ENCODE measurements at regions not wholly inside any gene's neighbourhood (a gene's known extent, or its start where the extent isn't known, plus 50 kb on each side); places are given as distances from the start of the nearest gene placed in this dataset.
A peak's percentile ranks its signal among the peaks of the same experiment; 100 is the strongest.

DNA sequence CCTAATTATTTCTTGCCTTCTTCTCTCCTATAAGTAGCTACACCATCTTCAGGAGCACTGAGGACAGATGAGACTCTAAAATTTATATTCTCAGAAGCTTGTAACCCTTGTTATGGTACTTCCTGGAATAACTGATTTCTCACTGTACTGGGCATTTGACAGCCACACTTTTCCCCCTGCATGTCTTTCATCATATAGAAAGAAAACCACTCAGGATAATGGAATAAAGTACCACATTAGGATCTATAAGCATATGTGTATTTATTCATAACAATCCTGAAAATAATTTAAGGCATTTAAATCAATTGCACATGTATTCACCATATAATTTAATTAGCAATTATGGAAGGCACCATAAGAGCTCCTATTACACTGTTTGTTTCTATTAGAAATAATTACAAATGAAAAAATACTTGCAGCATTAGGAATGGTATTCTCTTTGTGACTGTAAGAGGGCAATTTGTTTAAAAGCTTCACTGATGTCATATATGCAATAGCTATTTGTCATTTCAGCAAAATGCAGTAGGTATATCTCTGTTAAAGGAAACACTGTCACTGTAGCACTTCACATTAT is 216.9 kb upstream of the FSHR start:
- in situ Hi-C loops (cut with MboI; ENCODE audit: low pct_unique_long_range_greater_than_20kb in 2 of 9, low sequenced_read_pairs in 9 of 9, unreplicated experiment in 9 of 9) = no loop called here
- H3K4me3 ChIP-seq = no peak overlapping the region
- ATAC-seq (replicated peaks in 6 of 8) = peak in 4 of 8 experiments; percentile 42 to 88 (median 86)
- H3K27ac ChIP-seq = no peak overlapping the region
- peaks cover 0 to 6% of the 10 kb centered on the region in 2 donors for H3K4me1 ChIP-seq (replicated peaks in 1 of 2)

DNA sequence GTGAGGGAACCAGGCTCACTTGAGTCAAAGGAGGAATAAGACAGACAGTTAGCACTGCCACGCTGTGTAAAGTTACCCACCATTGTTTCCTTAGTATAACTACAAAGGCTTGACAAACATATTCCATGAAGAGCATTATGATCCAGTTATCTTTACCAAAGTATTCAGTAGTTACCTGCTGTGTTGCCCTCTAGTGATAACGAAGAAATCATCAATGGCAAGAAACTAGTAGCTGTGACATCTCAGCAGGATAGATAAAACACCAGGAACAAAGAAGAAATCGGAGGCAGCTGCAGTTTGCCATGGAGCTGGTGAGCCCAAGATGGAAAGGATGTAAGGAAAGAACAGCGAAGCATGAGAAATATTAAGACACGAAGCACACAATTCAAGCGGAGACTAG is 215.3 kb upstream of the FSHR start:
- Histone ChIP-seq H3K4me3 (no peak overlapping the region), H3K4me1 (replicated peaks in 1 of 2) (peaks cover 0 to 6% of the 10 kb centered on the region in 2 donors), H3K27ac (no peak overlapping the region)
- no peak for ATAC-seq (replicated peaks in 6 of 8)
- in situ Hi-C loops (cut with MboI; ENCODE audit: low pct_unique_long_range_greater_than_20kb in 2 of 9, low sequenced_read_pairs in 9 of 9, unreplicated experiment in 9 of 9) = no loop called here
- 0 to 81% (median 60%) methylated on average over 2 to 6 of the region's 6 CpGs; no CpG with 5 or more reads in 1 of the 10 experiments for WGBS, 10 experiments

DNA sequence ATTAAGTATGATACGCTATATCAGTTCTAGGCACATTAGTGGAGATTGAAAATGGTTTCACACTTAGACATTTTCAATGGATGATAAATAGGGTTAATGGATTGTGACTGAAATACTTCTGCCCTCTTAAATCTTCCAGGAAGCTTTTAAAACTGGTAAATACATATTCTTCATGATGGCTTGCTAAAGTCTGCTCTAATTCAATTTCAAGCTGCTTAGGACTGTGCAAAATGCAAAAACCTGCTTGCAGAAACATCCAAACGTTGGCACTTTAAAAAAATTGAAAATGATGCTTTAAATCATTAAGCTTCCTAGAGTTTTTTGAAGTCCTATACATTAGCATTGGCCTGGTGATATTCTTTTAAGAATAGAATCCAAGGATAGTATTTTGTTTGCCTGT is 214.8 kb upstream of the FSHR start:
- 0 to 80% (median 46%) methylated on average over 1 to 2 of the region's 2 CpGs; no CpG with 5 or more reads in 2 of the 10 experiments for WGBS, 10 experiments
- ATAC-seq (replicated peaks in 6 of 8) = peak in 4 of 8 experiments; percentile 29 to 54 (median 34)
- no peak overlapping the region for H3K27ac ChIP-seq
- in situ Hi-C loops (cut with MboI; ENCODE audit: low pct_unique_long_range_greater_than_20kb in 2 of 9, low sequenced_read_pairs in 9 of 9, unreplicated experiment in 9 of 9) = no loop called here
- H3K4me1 ChIP-seq (replicated peaks in 1 of 2) = peaks cover 0 to 6% of the 10 kb centered on the region in 2 donors
- no peak overlapping the region for H3K4me3 ChIP-seq

DNA sequence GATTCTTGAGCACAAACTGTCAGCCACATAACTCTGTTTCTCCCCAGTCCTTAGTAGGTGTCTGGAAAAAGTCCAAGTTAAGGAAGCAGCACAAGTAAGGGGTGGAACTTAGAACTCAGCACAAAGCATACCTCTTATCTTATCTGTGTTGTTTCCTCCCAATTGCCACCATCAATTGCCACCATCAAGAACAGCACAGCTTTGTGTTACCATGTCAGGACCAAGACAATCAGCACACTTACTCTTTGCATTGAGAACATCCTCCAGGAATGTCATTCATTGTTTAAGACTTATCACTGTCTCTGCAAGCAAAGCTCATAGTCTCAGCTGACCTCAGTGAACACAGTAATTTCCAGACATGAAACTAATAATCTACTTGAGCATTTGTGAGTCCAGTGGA is 212.7 kb upstream of the FSHR start:
- in situ Hi-C loops (cut with MboI; ENCODE audit: low pct_unique_long_range_greater_than_20kb in 2 of 9, low sequenced_read_pairs in 9 of 9, unreplicated experiment in 9 of 9) = no loop called here

DNA sequence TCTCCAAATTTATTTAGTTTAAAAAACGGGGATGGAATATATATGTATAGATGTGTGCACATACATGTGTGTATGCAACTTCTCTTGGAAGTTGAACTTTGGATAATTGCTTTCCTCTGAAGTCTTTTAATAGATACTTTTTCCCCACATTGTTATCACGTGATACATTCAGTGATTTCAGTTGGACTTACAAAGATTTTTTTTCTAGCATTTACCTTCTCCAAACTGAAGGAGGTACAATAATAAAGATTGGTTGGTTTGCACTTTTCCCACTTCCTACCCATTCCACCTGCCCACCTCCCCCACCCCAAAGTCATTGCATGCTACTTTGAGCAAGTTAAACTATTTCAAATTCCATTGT is 206.1 kb upstream of the FSHR start:
- in situ Hi-C loops (cut with MboI; ENCODE audit: low pct_unique_long_range_greater_than_20kb in 2 of 9, low sequenced_read_pairs in 9 of 9, unreplicated experiment in 9 of 9) = no loop called here
- Histone ChIP-seq H3K4me1 (replicated peaks in 1 of 2) (peaks cover 0 to 4% of the 10 kb centered on the region in 2 donors), H3K27ac (no peak overlapping the region), H3K4me3 (no peak overlapping the region)
- 0 to 67% (median 23%) methylated on average over 1 to 2 of the region's 2 CpGs for WGBS, 10 experiments
- no peak for ATAC-seq (replicated peaks in 6 of 8)

More for the DNA sequence above, 212.7 kb upstream of the FSHR start:
- H3K4me3 ChIP-seq = no peak overlapping the region
- H3K27ac ChIP-seq = no peak overlapping the region
- no peak for ATAC-seq (replicated peaks in 6 of 8)
- peaks cover 0 to 6% of the 10 kb centered on the region in 2 donors for H3K4me1 ChIP-seq (replicated peaks in 1 of 2)

DNA sequence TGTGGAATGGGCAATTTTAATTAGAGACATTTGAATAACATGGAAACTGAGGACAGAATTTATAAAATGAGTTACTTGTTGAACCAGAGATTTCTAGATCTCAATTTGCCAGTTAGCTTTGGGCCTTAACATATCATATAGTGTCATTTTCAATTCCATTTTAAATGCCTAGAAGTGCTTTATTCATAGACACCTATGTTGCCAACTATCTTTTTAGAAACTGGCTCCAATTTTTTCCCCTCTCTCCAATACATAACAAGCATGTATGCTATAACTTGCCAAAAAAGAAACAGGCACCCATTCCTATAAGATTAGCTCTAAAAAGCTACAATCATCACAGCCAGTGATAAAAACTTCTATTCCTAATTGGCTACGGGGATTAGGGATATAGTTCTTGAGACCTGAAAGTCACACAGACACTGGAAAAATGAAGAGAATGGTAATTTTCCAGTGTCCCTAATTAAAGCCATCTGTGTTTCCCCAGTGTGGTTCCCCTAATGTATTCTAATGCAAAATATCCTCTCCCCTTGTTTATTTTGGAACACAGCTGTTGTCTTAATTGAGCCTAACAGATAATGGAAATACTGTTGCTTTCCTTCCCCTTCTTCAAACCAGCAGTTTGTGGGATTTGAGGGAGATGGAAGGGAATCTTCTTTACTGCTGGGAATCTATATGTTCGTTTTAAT is 205.5 kb upstream of the FSHR start:
- Histone ChIP-seq H3K27ac (no peak overlapping the region), H3K4me1 (replicated peaks in 1 of 2) (peaks cover 0 to 4% of the 10 kb centered on the region in 2 donors), H3K4me3 (no peak overlapping the region)
- no peak for ATAC-seq (replicated peaks in 6 of 8)
- in situ Hi-C loops (cut with MboI; ENCODE audit: low pct_unique_long_range_greater_than_20kb in 2 of 9, low sequenced_read_pairs in 9 of 9, unreplicated experiment in 9 of 9) = no loop called here
- WGBS, 10 experiments = 0 to 60% (median 11%) methylated on average over 1 to 2 of the region's 2 CpGs; no CpG with 5 or more reads in 1 of the 10 experiments

DNA sequence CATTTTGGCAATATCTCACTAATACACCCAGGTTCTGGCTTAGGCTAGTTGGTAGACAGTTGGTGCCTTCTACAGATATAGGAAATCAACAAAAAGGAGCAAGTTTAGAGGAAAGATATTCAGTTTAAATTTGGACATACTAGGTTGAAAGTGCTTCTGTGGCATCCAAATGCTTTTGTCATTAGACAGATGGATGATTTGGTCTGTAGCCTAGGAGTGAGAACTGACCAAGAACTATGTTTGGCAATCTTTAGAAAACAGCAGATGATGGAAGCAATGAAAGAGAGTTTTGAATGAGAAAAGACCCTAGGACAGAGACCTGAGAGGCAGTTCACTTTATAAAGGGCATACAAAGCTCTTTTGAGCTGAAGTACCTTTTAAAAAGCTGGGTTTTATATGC is 201.3 kb upstream of the FSHR start:
- in situ Hi-C loops (cut with MboI; ENCODE audit: low pct_unique_long_range_greater_than_20kb in 2 of 9, low sequenced_read_pairs in 9 of 9, unreplicated experiment in 9 of 9) = no loop called here
- peak in 1 of 8 experiments; percentile 62 for ATAC-seq (replicated peaks in 6 of 8)
- Histone ChIP-seq H3K27ac (no peak overlapping the region), H3K4me1 (replicated peaks in 1 of 2) (peaks cover 0 to 4% of the 10 kb centered on the region in 2 donors), H3K4me3 (no peak overlapping the region)

DNA sequence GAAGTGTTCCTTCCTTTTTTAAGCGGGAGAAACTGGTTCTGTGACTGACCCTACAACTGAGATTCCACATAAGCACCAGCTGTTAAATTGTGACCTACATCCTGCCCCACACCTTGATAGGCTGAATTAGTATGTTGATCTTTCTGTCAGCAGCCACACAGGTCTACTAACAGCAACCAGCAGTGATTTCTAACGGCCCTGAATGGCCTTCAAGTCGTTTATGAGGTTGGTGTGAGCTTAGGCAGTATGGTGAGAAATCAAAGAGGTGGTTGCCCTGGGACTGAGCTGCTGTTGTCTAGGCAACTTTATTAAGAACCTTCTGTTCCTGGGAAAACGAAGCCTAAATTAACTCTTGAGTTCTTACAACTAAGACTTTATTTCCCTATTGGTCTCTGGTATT is 197.2 kb upstream of the FSHR start:
- WGBS, 10 experiments = 0 to 89% (median 26%) methylated on average over 1 to 4 of the region's 4 CpGs; no CpG with 5 or more reads in 2 of the 10 experiments
- Histone ChIP-seq H3K4me1 (replicated peaks in 1 of 2) (peaks cover 0 to 4% of the 10 kb centered on the region in 2 donors), H3K27ac (no peak overlapping the region), H3K4me3 (no peak overlapping the region)
- in situ Hi-C loops (cut with MboI; ENCODE audit: low pct_unique_long_range_greater_than_20kb in 2 of 9, low sequenced_read_pairs in 9 of 9, unreplicated experiment in 9 of 9) = no loop called here
- peak in 1 of 8 experiments; percentile 76 for ATAC-seq (replicated peaks in 6 of 8)

DNA sequence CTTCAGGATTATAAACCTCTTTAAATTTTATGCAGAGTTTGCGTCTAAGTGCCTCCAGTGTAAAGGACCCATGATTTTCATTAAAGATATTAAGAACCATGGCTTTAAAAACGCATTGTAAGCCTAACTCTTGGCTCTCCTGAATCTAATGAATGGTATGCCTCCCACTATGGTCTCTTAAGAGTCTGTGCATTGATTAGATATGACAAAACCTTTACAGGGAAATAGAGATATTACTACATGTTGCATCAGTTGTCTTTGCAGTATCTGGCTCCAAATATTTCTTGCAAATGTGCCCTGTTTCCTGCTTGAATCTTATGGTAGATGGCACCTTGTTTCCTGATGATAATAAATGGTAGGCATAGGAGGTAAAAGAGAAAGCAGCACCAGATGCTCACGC is 189.3 kb upstream of the FSHR start:
- no peak overlapping the region for H3K27ac ChIP-seq
- no peak overlapping the region for H3K4me3 ChIP-seq
- WGBS, 10 experiments = 0 to 92% (median 83%) methylated on average over 1 to 3 of the region's 3 CpGs; no CpG with 5 or more reads in 1 of the 10 experiments
- in situ Hi-C loops (cut with MboI; ENCODE audit: low pct_unique_long_range_greater_than_20kb in 2 of 9, low sequenced_read_pairs in 9 of 9, unreplicated experiment in 9 of 9) = no loop called here
- peaks cover 2 to 24% of the 10 kb centered on the region in 2 donors for H3K4me1 ChIP-seq (replicated peaks in 1 of 2)
- ATAC-seq (replicated peaks in 6 of 8) = peak in 3 of 8 experiments; percentile 48 to 52 (median 50)

DNA sequence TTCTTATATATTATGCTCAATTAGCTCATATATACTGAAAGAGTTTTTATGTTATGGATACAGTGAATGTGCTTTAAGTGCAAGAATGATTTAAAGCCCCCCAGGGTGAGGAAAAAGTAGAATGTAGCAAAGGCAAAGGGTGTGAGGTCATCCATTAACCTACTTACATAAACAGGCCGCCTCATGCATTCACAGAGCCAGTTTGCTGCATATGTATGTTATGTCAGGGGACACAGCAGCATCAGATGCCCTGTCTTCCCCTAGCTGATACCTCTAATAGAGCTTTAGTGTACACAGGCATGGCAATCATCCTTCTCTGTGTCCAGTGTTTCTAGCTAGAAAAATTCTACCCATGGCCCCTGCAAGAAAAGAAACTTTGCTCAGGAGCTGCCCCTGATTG is 187.8 kb upstream of the FSHR start:
- Histone ChIP-seq H3K27ac (no peak overlapping the region), H3K4me1 (replicated peaks in 1 of 2) (peaks cover 2 to 24% of the 10 kb centered on the region in 2 donors), H3K4me3 (no peak overlapping the region)
- ATAC-seq (replicated peaks in 6 of 8) = peak in 5 of 8 experiments; percentile 88 to 96 (median 92)
- WGBS, 10 experiments = 0 to 75% (median 0%) methylated on average over 1 of the region's 1 CpG; no CpG with 5 or more reads in 7 of the 10 experiments
- in situ Hi-C loops (cut with MboI; ENCODE audit: low pct_unique_long_range_greater_than_20kb in 2 of 9, low sequenced_read_pairs in 9 of 9, unreplicated experiment in 9 of 9) = no loop called here

DNA sequence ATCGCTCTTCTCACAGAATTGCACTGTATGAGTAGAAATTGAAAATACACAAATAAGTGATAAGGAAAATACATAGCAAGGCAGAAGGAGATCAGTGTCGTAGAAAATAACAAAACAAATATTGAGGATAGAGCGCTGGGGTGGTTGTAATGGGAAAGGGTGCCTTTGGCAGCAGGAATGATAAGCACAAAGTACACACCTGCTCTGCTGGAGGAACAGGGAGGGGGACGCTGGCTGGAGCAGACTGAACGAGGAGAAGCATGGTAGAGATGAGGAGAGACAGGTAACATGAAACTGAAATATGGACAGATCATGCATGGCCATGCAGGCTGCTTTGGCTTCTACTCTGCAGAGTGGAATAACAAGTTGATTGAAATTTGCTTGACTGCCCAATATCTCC is 181.2 kb upstream of the FSHR start:
- H3K4me3 ChIP-seq = no peak overlapping the region
- peaks cover 0 to 4% of the 10 kb centered on the region in 2 donors for H3K4me1 ChIP-seq (replicated peaks in 1 of 2)
- no peak overlapping the region for H3K27ac ChIP-seq
- ATAC-seq (replicated peaks in 6 of 8) = no peak
- WGBS, 10 experiments = 0 to 95% (median 58%) methylated on average over 2 to 5 of the region's 5 CpGs; no CpG with 5 or more reads in 2 of the 10 experiments
- in situ Hi-C loops (cut with MboI; ENCODE audit: low pct_unique_long_range_greater_than_20kb in 2 of 9, low sequenced_read_pairs in 9 of 9, unreplicated experiment in 9 of 9) = no loop called here

DNA sequence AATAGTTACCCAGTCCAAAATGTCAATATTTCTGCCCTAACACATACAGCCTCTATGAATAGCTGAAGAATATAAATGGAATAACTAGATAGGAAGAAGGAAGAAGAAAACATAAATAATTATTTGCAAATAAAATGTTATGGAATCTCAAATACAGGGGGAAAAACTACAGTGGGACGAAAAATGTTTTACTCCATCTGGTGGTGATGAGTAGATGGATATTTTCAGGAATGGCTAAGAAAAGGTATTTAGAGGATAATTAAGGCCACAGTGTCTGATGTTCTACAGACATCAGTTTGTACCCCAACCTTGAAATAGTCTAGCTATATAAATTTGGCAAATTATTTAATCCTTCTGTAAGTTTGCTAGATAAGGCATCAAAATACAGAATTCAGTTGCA is 178.1 kb upstream of the FSHR start:
- in situ Hi-C loops (cut with MboI; ENCODE audit: low pct_unique_long_range_greater_than_20kb in 2 of 9, low sequenced_read_pairs in 9 of 9, unreplicated experiment in 9 of 9) = no loop called here
- 0 to 100% (median 55%) methylated on average over 1 of the region's 1 CpG; no CpG with 5 or more reads in 2 of the 10 experiments for WGBS, 10 experiments
- Histone ChIP-seq H3K4me1 (replicated peaks in 1 of 2) (peaks cover 0 to 4% of the 10 kb centered on the region in 2 donors), H3K4me3 (no peak overlapping the region), H3K27ac (no peak overlapping the region)
- ATAC-seq (replicated peaks in 6 of 8) = no peak

DNA sequence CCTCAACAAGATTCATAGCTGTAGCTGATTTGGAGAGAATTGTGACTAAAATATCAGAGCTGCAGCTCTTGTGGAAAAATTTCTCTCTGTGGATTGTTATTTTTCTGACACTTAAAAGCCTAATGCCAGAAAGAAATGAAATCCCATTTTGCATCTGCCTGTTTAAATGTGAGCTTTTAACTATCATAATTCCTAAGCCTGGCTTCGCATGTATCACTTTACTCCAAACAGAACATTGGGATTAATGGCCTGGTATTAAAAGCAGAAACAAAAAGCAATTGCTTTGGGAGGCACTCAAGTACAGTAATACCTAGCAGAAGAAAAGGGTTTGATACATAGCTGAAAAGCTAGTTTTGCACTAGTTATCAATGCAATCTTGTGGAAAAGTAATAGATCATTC is 164.2 kb upstream of the FSHR start:
- in situ Hi-C loops (cut with MboI; ENCODE audit: low pct_unique_long_range_greater_than_20kb in 2 of 9, low sequenced_read_pairs in 9 of 9, unreplicated experiment in 9 of 9) = no loop called here
- Histone ChIP-seq H3K4me3 (no peak overlapping the region), H3K4me1 (replicated peaks in 1 of 2) (peaks cover 0 to 7% of the 10 kb centered on the region in 2 donors), H3K27ac (no peak overlapping the region)
- ATAC-seq (replicated peaks in 6 of 8) = no peak
- 0 to 100% (median 84%) methylated on average over 1 of the region's 1 CpG for WGBS, 10 experiments

DNA sequence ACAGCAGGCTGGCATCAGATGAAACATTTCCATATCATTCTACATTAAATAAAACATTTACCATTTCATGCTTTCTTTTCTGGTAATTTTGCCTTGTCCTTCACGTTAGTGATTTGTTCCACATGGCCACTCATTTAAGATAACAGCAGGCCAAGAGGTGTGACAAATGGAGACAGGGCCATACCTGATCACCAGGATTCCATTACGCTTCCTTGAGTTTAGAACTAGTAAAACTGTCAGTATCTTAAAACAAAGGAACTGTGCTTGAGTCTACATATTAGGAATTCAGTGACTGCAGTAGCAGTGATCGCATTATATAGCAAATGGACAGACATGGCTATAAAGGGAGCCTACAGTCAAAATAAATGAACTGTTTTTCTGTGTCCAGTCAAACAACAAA is 155.1 kb upstream of the FSHR start:
- 0 to 100% (median 79%) methylated on average over 1 to 3 of the region's 3 CpGs; no CpG with 5 or more reads in 1 of the 10 experiments for WGBS, 10 experiments
- H3K27ac ChIP-seq = no peak overlapping the region
- H3K4me1 ChIP-seq (replicated peaks in 1 of 2) = no peaks in the 10 kb centered on the region
- no peak overlapping the region for H3K4me3 ChIP-seq
- in situ Hi-C loops (cut with MboI; ENCODE audit: low pct_unique_long_range_greater_than_20kb in 2 of 9, low sequenced_read_pairs in 9 of 9, unreplicated experiment in 9 of 9) = no loop called here
- no peak for ATAC-seq (replicated peaks in 6 of 8)

Measured in motor neuron (in vitro differentiated cells).